NCI-H1930 (cell line): ENCODE measurements at regions not wholly inside any gene's neighbourhood (a gene's known extent, or its start where the extent isn't known, plus 50 kb on each side); places are given as distances from the start of the nearest gene placed in this dataset.
"Not testable (repeated sequence)": the region's sequence is repeated elsewhere in the genome, so short reads cannot be mapped to it uniquely, and the experiment has no call there.

Experiments
- DNase-seq, 2 experiments: peaks; one replicate each; lab custom pipeline; 2025; lab: John Stamatoyannopoulos, UW

- no peak for DNase-seq
Observed at GRCh38 chr2:140178234-140178633, 1398.0 kb upstream of the NXPH2 start.

- no peak for DNase-seq
Observed at GRCh38 chr2:140177086-140177485, 1396.9 kb upstream of the NXPH2 start.

GRCh38 chr2:140173790-140174189 is 1393.6 kb upstream of the NXPH2 start:
- DNase-seq, result no peak

- no peak for DNase-seq
Observed at GRCh38 chr2:140164449-140164848, 1384.3 kb upstream of the NXPH2 start.

- DNase-seq, result no peak
Observed at GRCh38 chr2:140158259-140158658, 1378.1 kb upstream of the NXPH2 start.

GRCh38 chr2:140157816-140158215 is 1377.6 kb upstream of the NXPH2 start:
- no peak for DNase-seq

GRCh38 chr2:140154706-140155105 is 1374.5 kb upstream of the NXPH2 start:
- no peak for DNase-seq

- no peak for DNase-seq
Observed at GRCh38 chr2:140154271-140154670, 1374.1 kb upstream of the NXPH2 start.

- no peak for DNase-seq
Observed at GRCh38 chr2:140144611-140145010, 1364.4 kb upstream of the NXPH2 start.

- DNase-seq, result no peak
Observed at GRCh38 chr2:140138736-140139135, 1358.5 kb upstream of the NXPH2 start.

- DNase-seq, result no peak
Observed at GRCh38 chr2:140136861-140137260, 1356.7 kb upstream of the NXPH2 start.

- no peak for DNase-seq
Observed at GRCh38 chr2:140136366-140136765, 1356.2 kb upstream of the NXPH2 start.

- no peak for DNase-seq
Observed at GRCh38 chr2:140128909-140129308, 1348.7 kb upstream of the NXPH2 start.

GRCh38 chr2:140122001-140122400 is 1341.8 kb upstream of the NXPH2 start:
- DNase-seq, result no peak

GRCh38 chr2:140117386-140117785 is 1337.2 kb upstream of the NXPH2 start:
- no peak for DNase-seq

GRCh38 chr2:140108706-140109475 is 1328.7 kb upstream of the NXPH2 start:
- DNase-seq, result no peak

- no peak for DNase-seq
Observed at GRCh38 chr2:140091926-140092325, 1311.7 kb upstream of the NXPH2 start.

GRCh38 chr2:140086964-140087363 is 1306.8 kb upstream of the NXPH2 start:
- DNase-seq, result no peak

GRCh38 chr2:140085674-140086073 is 1305.5 kb upstream of the NXPH2 start:
- DNase-seq, result no peak

GRCh38 chr2:140079038-140079437 is 1298.8 kb upstream of the NXPH2 start:
- DNase-seq, result no peak

- DNase-seq, result no peak
Observed at GRCh38 chr2:140076164-140076563, 1296.0 kb upstream of the NXPH2 start.

GRCh38 chr2:140073763-140074162 is 1293.6 kb upstream of the NXPH2 start:
- DNase-seq, result not testable (repeated sequence)

GRCh38 chr2:140067661-140068060 is 1287.5 kb upstream of the NXPH2 start:
- no peak for DNase-seq

- DNase-seq, result no peak
Observed at GRCh38 chr2:140064243-140064642, 1284.1 kb upstream of the NXPH2 start.
